Activated CD4-positive, CD25-positive, alpha-beta regulatory T cell treated with anti-CD3 and anti-CD28 coated beads, Interleukin-2, amount 50 U/mL, for 72 hours (primary cell): ENCODE measurements at regions not wholly inside any gene's neighbourhood (a gene's known extent, or its start where the extent isn't known, plus 50 kb on each side); places are given as distances from the start of the nearest gene placed in this dataset.

Experiments
- DNase-seq: peaks from one replicate; pipeline ENCODE4 v3.0.0; 2021

GRCh38 chrX:43590150-43590549 lies 65.9 kb upstream of the MAOA start:
- no peak for DNase-seq

GRCh38 chrX:43592597-43592996 lies 63.5 kb upstream of the MAOA start:
- DNase-seq: no peak

GRCh38 chrX:43595931-43596330 lies 60.2 kb upstream of the MAOA start:
- no peak for DNase-seq

GRCh38 chrX:43604753-43605152 lies 51.3 kb upstream of the MAOA start:
- DNase-seq: no peak

GRCh38 chrX:43605351-43605750 lies 50.7 kb upstream of the MAOA start:
- no peak for DNase-seq
